ENCODE measurements at regions not wholly inside any gene's neighbourhood (a gene's known extent, or its start where the extent isn't known, plus 50 kb on each side); places are given as distances from the start of the nearest gene placed in this dataset.

GRCh38 chr2:66048667-66049066, 386.3 kb upstream of the MEIS1 start:
- TF ChIP-seq, protein P1, sequence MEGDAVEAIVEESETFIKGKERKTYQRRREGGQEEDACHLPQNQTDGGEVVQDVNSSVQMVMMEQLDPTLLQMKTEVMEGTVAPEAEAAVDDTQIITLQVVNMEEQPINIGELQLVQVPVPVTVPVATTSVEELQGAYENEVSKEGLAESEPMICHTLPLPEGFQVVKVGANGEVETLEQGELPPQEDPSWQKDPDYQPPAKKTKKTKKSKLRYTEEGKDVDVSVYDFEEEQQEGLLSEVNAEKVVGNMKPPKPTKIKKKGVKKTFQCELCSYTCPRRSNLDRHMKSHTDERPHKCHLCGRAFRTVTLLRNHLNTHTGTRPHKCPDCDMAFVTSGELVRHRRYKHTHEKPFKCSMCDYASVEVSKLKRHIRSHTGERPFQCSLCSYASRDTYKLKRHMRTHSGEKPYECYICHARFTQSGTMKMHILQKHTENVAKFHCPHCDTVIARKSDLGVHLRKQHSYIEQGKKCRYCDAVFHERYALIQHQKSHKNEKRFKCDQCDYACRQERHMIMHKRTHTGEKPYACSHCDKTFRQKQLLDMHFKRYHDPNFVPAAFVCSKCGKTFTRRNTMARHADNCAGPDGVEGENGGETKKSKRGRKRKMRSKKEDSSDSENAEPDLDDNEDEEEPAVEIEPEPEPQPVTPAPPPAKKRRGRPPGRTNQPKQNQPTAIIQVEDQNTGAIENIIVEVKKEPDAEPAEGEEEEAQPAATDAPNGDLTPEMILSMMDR (IDR thresholded peaks at IDR 0.05): no peak
- no peak for TF ChIP-seq POLR2A (IDR thresholded peaks at IDR 0.05)
